ENCODE measurements at regions not wholly inside any gene's neighbourhood (a gene's known extent, or its start where the extent isn't known, plus 50 kb on each side); places are given as distances from the start of the nearest gene placed in this dataset.

- Histone ChIP-seq H3K27me3 (ENCODE audit: control insufficient read depth in 1 of 2, insufficient read depth in 2 of 2, low read length in 2 of 2) (no peaks in the 10 kb centered on the region), H3K27ac (ENCODE audit: low read length) (no peak overlapping the region), H3K4me3 (ENCODE audit: low read length in 2 of 2) (no peak overlapping the region), H3K9ac (ENCODE audit: low read length in 2 of 2) (no peak overlapping the region), H3K9me3 (ENCODE audit: control insufficient read depth in 2 of 2, low read length in 2 of 2) (no peaks in the 10 kb centered on the region), H3K36me3 (ENCODE audit: control insufficient read depth in 2 of 2, insufficient read depth in 2 of 2, low read length in 2 of 2) (no peaks in the 10 kb centered on the region), H3K4me1 (ENCODE audit: control insufficient read depth, insufficient read depth, low read length) (no peaks in the 10 kb centered on the region)
These were observed 168.6 kb upstream of the MVB12B start for GRCh38 chr9:126157826-126158587.

- H3K9me3 ChIP-seq (ENCODE audit: control insufficient read depth in 2 of 2, low read length in 2 of 2): no peaks in the 10 kb centered on the region
- no peaks in the 10 kb centered on the region for H3K27me3 ChIP-seq (ENCODE audit: control insufficient read depth in 1 of 2, insufficient read depth in 2 of 2, low read length in 2 of 2)
- H3K27ac ChIP-seq (ENCODE audit: low read length): no peak overlapping the region
- no peak overlapping the region for H3K9ac ChIP-seq (ENCODE audit: low read length in 2 of 2)
- no peaks in the 10 kb centered on the region for H3K36me3 ChIP-seq (ENCODE audit: control insufficient read depth in 2 of 2, insufficient read depth in 2 of 2, low read length in 2 of 2)
- no peaks in the 10 kb centered on the region for H3K4me1 ChIP-seq (ENCODE audit: control insufficient read depth, insufficient read depth, low read length)
- H3K4me3 ChIP-seq (ENCODE audit: low read length in 2 of 2): no peak overlapping the region
These were observed 167.8 kb upstream of the MVB12B start for GRCh38 chr9:126158588-126159429.

GRCh38 chr9:126159430-126160060 lies 167.1 kb upstream of the MVB12B start:
- Histone ChIP-seq H3K9ac (ENCODE audit: low read length in 2 of 2) (no peak overlapping the region), H3K9me3 (ENCODE audit: control insufficient read depth in 2 of 2, low read length in 2 of 2) (no peaks in the 10 kb centered on the region), H3K27me3 (ENCODE audit: control insufficient read depth in 1 of 2, insufficient read depth in 2 of 2, low read length in 2 of 2) (no peaks in the 10 kb centered on the region), H3K36me3 (ENCODE audit: control insufficient read depth in 2 of 2, insufficient read depth in 2 of 2, low read length in 2 of 2) (no peaks in the 10 kb centered on the region), H3K4me3 (ENCODE audit: low read length in 2 of 2) (no peak overlapping the region), H3K27ac (ENCODE audit: low read length) (no peak overlapping the region), H3K4me1 (ENCODE audit: control insufficient read depth, insufficient read depth, low read length) (no peaks in the 10 kb centered on the region)

- Histone ChIP-seq H3K4me3 (ENCODE audit: low read length in 2 of 2) (no peak overlapping the region), H3K9ac (ENCODE audit: low read length in 2 of 2) (no peak overlapping the region), H3K27ac (ENCODE audit: low read length) (no peak overlapping the region), H3K36me3 (ENCODE audit: control insufficient read depth in 2 of 2, insufficient read depth in 2 of 2, low read length in 2 of 2) (no peaks in the 10 kb centered on the region), H3K4me1 (ENCODE audit: control insufficient read depth, insufficient read depth, low read length) (no peaks in the 10 kb centered on the region), H3K9me3 (ENCODE audit: control insufficient read depth in 2 of 2, low read length in 2 of 2) (no peaks in the 10 kb centered on the region), H3K27me3 (ENCODE audit: control insufficient read depth in 1 of 2, insufficient read depth in 2 of 2, low read length in 2 of 2) (no peaks in the 10 kb centered on the region)
These were observed 166.4 kb upstream of the MVB12B start for GRCh38 chr9:126160067-126160853.

- Histone ChIP-seq H3K9me3 (ENCODE audit: control insufficient read depth in 2 of 2, low read length in 2 of 2) (no peaks in the 10 kb centered on the region), H3K4me1 (ENCODE audit: control insufficient read depth, insufficient read depth, low read length) (no peaks in the 10 kb centered on the region), H3K27me3 (ENCODE audit: control insufficient read depth in 1 of 2, insufficient read depth in 2 of 2, low read length in 2 of 2) (no peaks in the 10 kb centered on the region), H3K4me3 (ENCODE audit: low read length in 2 of 2) (no peak overlapping the region), H3K36me3 (ENCODE audit: control insufficient read depth in 2 of 2, insufficient read depth in 2 of 2, low read length in 2 of 2) (no peaks in the 10 kb centered on the region), H3K9ac (ENCODE audit: low read length in 2 of 2) (no peak overlapping the region), H3K27ac (ENCODE audit: low read length) (no peak overlapping the region)
These were observed 165.7 kb upstream of the MVB12B start for GRCh38 chr9:126160854-126161329.

GRCh38 chr9:126162611-126163381 lies 163.8 kb upstream of the MVB12B start:
- Histone ChIP-seq H3K36me3 (ENCODE audit: control insufficient read depth in 2 of 2, insufficient read depth in 2 of 2, low read length in 2 of 2) (no peaks in the 10 kb centered on the region), H3K4me3 (ENCODE audit: low read length in 2 of 2) (no peak overlapping the region), H3K9ac (ENCODE audit: low read length in 2 of 2) (no peak overlapping the region), H3K27ac (ENCODE audit: low read length) (no peak overlapping the region), H3K27me3 (ENCODE audit: control insufficient read depth in 1 of 2, insufficient read depth in 2 of 2, low read length in 2 of 2) (no peaks in the 10 kb centered on the region), H3K4me1 (ENCODE audit: control insufficient read depth, insufficient read depth, low read length) (no peaks in the 10 kb centered on the region), H3K9me3 (ENCODE audit: control insufficient read depth in 2 of 2, low read length in 2 of 2) (no peaks in the 10 kb centered on the region)

GRCh38 chr9:126164796-126165525 lies 161.7 kb upstream of the MVB12B start:
- H3K27ac ChIP-seq (ENCODE audit: low read length): no peak overlapping the region
- no peaks in the 10 kb centered on the region for H3K27me3 ChIP-seq (ENCODE audit: control insufficient read depth in 1 of 2, insufficient read depth in 2 of 2, low read length in 2 of 2)

GRCh38 chr9:126165755-126166154 lies 160.9 kb upstream of the MVB12B start:
- Histone ChIP-seq H3K27me3 (ENCODE audit: control insufficient read depth in 1 of 2, insufficient read depth in 2 of 2, low read length in 2 of 2) (no peaks in the 10 kb centered on the region), H3K9ac (ENCODE audit: low read length in 2 of 2) (no peak overlapping the region), H3K4me3 (ENCODE audit: low read length in 2 of 2) (no peak overlapping the region), H3K4me1 (ENCODE audit: control insufficient read depth, insufficient read depth, low read length) (no peaks in the 10 kb centered on the region), H3K36me3 (ENCODE audit: control insufficient read depth in 2 of 2, insufficient read depth in 2 of 2, low read length in 2 of 2) (no peaks in the 10 kb centered on the region), H3K27ac (ENCODE audit: low read length) (no peak overlapping the region), H3K9me3 (ENCODE audit: control insufficient read depth in 2 of 2, low read length in 2 of 2) (no peaks in the 10 kb centered on the region)

More at GRCh38 chr9:126164796-126165525, 161.7 kb upstream of the MVB12B start:
- Histone ChIP-seq H3K4me3 (ENCODE audit: low read length in 2 of 2) (no peak overlapping the region), H3K9ac (ENCODE audit: low read length in 2 of 2) (no peak overlapping the region), H3K36me3 (ENCODE audit: control insufficient read depth in 2 of 2, insufficient read depth in 2 of 2, low read length in 2 of 2) (no peaks in the 10 kb centered on the region), H3K9me3 (ENCODE audit: control insufficient read depth in 2 of 2, low read length in 2 of 2) (no peaks in the 10 kb centered on the region), H3K4me1 (ENCODE audit: control insufficient read depth, insufficient read depth, low read length) (no peaks in the 10 kb centered on the region)

- Histone ChIP-seq H3K9ac (ENCODE audit: low read length in 2 of 2) (no peak overlapping the region), H3K4me1 (ENCODE audit: control insufficient read depth, insufficient read depth, low read length) (no peaks in the 10 kb centered on the region), H3K27me3 (ENCODE audit: control insufficient read depth in 1 of 2, insufficient read depth in 2 of 2, low read length in 2 of 2) (no peaks in the 10 kb centered on the region), H3K27ac (ENCODE audit: low read length) (no peak overlapping the region), H3K4me3 (ENCODE audit: low read length in 2 of 2) (no peak overlapping the region), H3K36me3 (ENCODE audit: control insufficient read depth in 2 of 2, insufficient read depth in 2 of 2, low read length in 2 of 2) (no peaks in the 10 kb centered on the region), H3K9me3 (ENCODE audit: control insufficient read depth in 2 of 2, low read length in 2 of 2) (no peaks in the 10 kb centered on the region)
These were observed 160.3 kb upstream of the MVB12B start for GRCh38 chr9:126166291-126166690.

Measured in stomach smooth muscle (tissue), 2 donors.